ENCODE measurements at regions not wholly inside any gene's neighbourhood (a gene's known extent, or its start where the extent isn't known, plus 50 kb on each side); places are given as distances from the start of the nearest gene placed in this dataset.

GRCh38 chr12:92059960-92060359 lies 85.7 kb downstream of the BTG1 start:
- no peak for TF ChIP-seq CTCF (conservative IDR thresholded peaks at IDR 0.05; ENCODE audit: low read depth, low read length)
- TF ChIP-seq EZH2 (IDR thresholded peaks at IDR 0.05; ENCODE audit: low read length, unreplicated experiment), result no peak

Data from PC-3 (cell line).